C4-2B (cell line): ENCODE measurements at regions not wholly inside any gene's neighbourhood (a gene's known extent, or its start where the extent isn't known, plus 50 kb on each side); places are given as distances from the start of the nearest gene placed in this dataset.

Experiments
- CTCF ChIP-seq: fragments of 450-650 bp; conservative IDR thresholded peaks from 2 replicates; pipeline ENCODE4 v1.5.1; 2017; ENCODE audit warnings: mild to moderate bottlenecking
- ZFX ChIP-seq: fragments of 450-650 bp; IDR thresholded peaks from 2 replicates; pipeline ENCODE4 v1.6.1; 2017

- TF ChIP-seq CTCF = no peak
- TF ChIP-seq ZFX = no peak
Observed at GRCh38 chr2:145273840-145274239, 753.9 kb upstream of the ZEB2 start.
